H9 (cell line): ENCODE measurements at regions not wholly inside any gene's neighbourhood (a gene's known extent, or its start where the extent isn't known, plus 50 kb on each side); places are given as distances from the start of the nearest gene placed in this dataset.

Experiments used
- DNase-seq: peaks from one replicate; pipeline ENCODE4 v3.0.0-alpha.2; 2017
- H2AFZ ChIP-seq: one replicate; pipeline ENCODE4 v1.6.1; 2013; ENCODE audit warnings: mild to moderate bottlenecking, low read length, control low read depth, moderate library complexity
- H2AK5ac ChIP-seq: 2 replicates; pipeline ENCODE4 v1.6.1; 2013; ENCODE audit warnings: low read length, control low read depth, mixed read lengths; ENCODE audit not compliant: insufficient read length
- H2BK120ac ChIP-seq: one replicate; pipeline ENCODE4 v1.6.1; 2013; ENCODE audit warnings: low read depth, mild to moderate bottlenecking, low read length, control low read depth, inconsistent platforms; ENCODE audit not compliant: poor library complexity, severe bottlenecking
- H2BK12ac ChIP-seq: 2 replicates; pipeline ENCODE4 v1.6.1; 2013; ENCODE audit warnings: low read length, control low read depth, mixed read lengths, low read depth; ENCODE audit not compliant: insufficient read length
- H2BK15ac ChIP-seq: 2 replicates; pipeline ENCODE4 v1.6.1; 2013; ENCODE audit warnings: low read depth, low read length, control low read depth
- H2BK20ac ChIP-seq: one replicate; pipeline ENCODE4 v1.6.1; 2013; ENCODE audit warnings: low read depth, mild to moderate bottlenecking, low read length, control low read depth, inconsistent platforms; ENCODE audit not compliant: poor library complexity, severe bottlenecking
- H2BK5ac ChIP-seq: 2 replicates; pipeline ENCODE4 v1.6.1; 2013; ENCODE audit warnings: low read length, control low read depth, mixed read lengths; ENCODE audit not compliant: insufficient read length
- H3K14ac ChIP-seq: 2 replicates; pipeline ENCODE4 v1.6.1; 2013; ENCODE audit warnings: low read length, control low read depth; ENCODE audit not compliant: insufficient read depth
- H3K18ac ChIP-seq: 2 replicates; pipeline ENCODE4 v1.6.1; 2013; ENCODE audit warnings: low read depth, mild to moderate bottlenecking, mixed read lengths, low read length, control low read depth; ENCODE audit not compliant: insufficient read length
- H3K23ac ChIP-seq: 2 replicates; pipeline ENCODE4 v1.6.1; 2013; ENCODE audit warnings: low read length, control low read depth, mixed read lengths, low read depth; ENCODE audit not compliant: insufficient read length
- H3K23me2 ChIP-seq: 2 replicates; pipeline ENCODE4 v1.6.1; 2013; ENCODE audit warnings: low read depth, mild to moderate bottlenecking, mixed read lengths, low read length, control low read depth; ENCODE audit not compliant: insufficient read length, poor library complexity, severe bottlenecking
- H3K27ac ChIP-seq: 2 replicates; pipeline ENCODE4 v1.5.1; 2013; ENCODE audit warnings: low read length, control low read depth, mixed read lengths, low read depth; ENCODE audit not compliant: insufficient read length
- H3K27me3 ChIP-seq: 2 replicates; pipeline ENCODE4 v1.6.1; 2013; ENCODE audit warnings: low read length, control low read depth, inconsistent platforms; ENCODE audit not compliant: insufficient read depth
- H3K4ac ChIP-seq: 2 replicates; pipeline ENCODE4 v1.6.1; 2013; ENCODE audit warnings: low read depth, mild to moderate bottlenecking, control low read depth, inconsistent platforms, low read length, moderate library complexity
- H3K4me1 ChIP-seq: 2 replicates; pipeline ENCODE4 v1.6.1; 2013; ENCODE audit warnings: low read length, control low read depth, inconsistent platforms; ENCODE audit not compliant: insufficient read depth
- H3K4me2 ChIP-seq: 2 replicates; pipeline ENCODE4 v1.6.1; 2013; ENCODE audit warnings: low read length, control low read depth, mixed read lengths; ENCODE audit not compliant: insufficient read length, insufficient read depth
- H3K56ac ChIP-seq: 2 replicates; pipeline ENCODE4 v1.6.1; 2013; ENCODE audit warnings: low read depth, mild to moderate bottlenecking, mixed read lengths, low read length, control low read depth; ENCODE audit not compliant: insufficient read length
- H3K79me1 ChIP-seq: 2 replicates; pipeline ENCODE4 v1.6.1; 2013; ENCODE audit warnings: low read depth, mild to moderate bottlenecking, moderate library complexity, low read length, control low read depth, inconsistent platforms; ENCODE audit not compliant: insufficient read depth, poor library complexity, severe bottlenecking
- H3K79me2 ChIP-seq: 2 replicates; pipeline ENCODE4 v1.6.1; 2013; ENCODE audit warnings: low read length, control low read depth, inconsistent platforms; ENCODE audit not compliant: insufficient read depth
- H3K9ac ChIP-seq: 2 replicates; pipeline ENCODE4 v1.6.1; 2013; ENCODE audit warnings: low read length, control low read depth, mixed read lengths; ENCODE audit not compliant: insufficient read length; ENCODE audit errors: extremely low read depth
- H3K9me3 ChIP-seq: one replicate; pipeline ENCODE4 v1.6.1; 2013; ENCODE audit warnings: low read depth, low read length, inconsistent platforms; ENCODE audit not compliant: control insufficient read depth
- H3T11ph ChIP-seq: one replicate; pipeline ENCODE4 v1.6.1; 2013; ENCODE audit warnings: mild to moderate bottlenecking, low read length, control low read depth, inconsistent platforms
- H4K20me1 ChIP-seq: one replicate; pipeline ENCODE4 v1.6.1; 2013; ENCODE audit not compliant: control insufficient read depth, insufficient read length, insufficient read depth
- H4K5ac ChIP-seq: 2 replicates; pipeline ENCODE4 v1.6.1; 2013; ENCODE audit warnings: low read depth, mild to moderate bottlenecking, mixed read lengths, low read length, control low read depth; ENCODE audit not compliant: insufficient read length
- H4K8ac ChIP-seq: replicated peaks from 2 replicates; pipeline ENCODE4 v1.6.1; 2013; ENCODE audit warnings: low read length, control low read depth, mixed read lengths, low read depth; ENCODE audit not compliant: insufficient read length
- H4K91ac ChIP-seq: 2 replicates; pipeline ENCODE4 v1.6.1; 2013; ENCODE audit warnings: low read depth, mild to moderate bottlenecking, moderate library complexity, mixed read lengths, low read length, control low read depth; ENCODE audit not compliant: insufficient read length
- H3K27ac Mint-ChIP-seq, 3 experiments: 2 replicates in 2 of 3; 3 replicates in 1 of 3; pipeline ENCODE4 v1.8.0; 2020 to 2021; ENCODE audit warnings: mixed read lengths in 3 of 3, mild to moderate bottlenecking in 1 of 3, moderate library complexity in 1 of 3
- H3K27me3 Mint-ChIP-seq: 2 replicates; pipeline ENCODE4 v1.8.0; 2021; ENCODE audit warnings: low read depth, mild to moderate bottlenecking, moderate library complexity, mixed read lengths
- H3K36me3 Mint-ChIP-seq, 3 experiments: 2 replicates in 2 of 3; 3 replicates in 1 of 3; pipeline ENCODE4 v1.8.0; 2020 to 2021; ENCODE audit warnings: low read depth in 3 of 3, mixed read lengths in 3 of 3; ENCODE audit not compliant: insufficient read depth in 1 of 3
- H3K4me1 Mint-ChIP-seq, 2 experiments: 2 replicates each; pipeline ENCODE4 v1.8.0; 2020; ENCODE audit warnings: mixed read lengths in 2 of 2
- H3K4me3 Mint-ChIP-seq, 2 experiments: 2 replicates in 1 of 2; 3 replicates in 1 of 2; pipeline ENCODE4 v1.8.0; 2020 to 2021; ENCODE audit warnings: mild to moderate bottlenecking in 2 of 2, mixed read lengths in 2 of 2, moderate library complexity in 1 of 2
- H3K9me3 Mint-ChIP-seq, 2 experiments: 2 replicates in 1 of 2; 3 replicates in 1 of 2; pipeline ENCODE4 v1.8.0; 2020; ENCODE audit warnings: mild to moderate bottlenecking in 2 of 2, mixed read lengths in 2 of 2, moderate library complexity in 1 of 2
- WGBS: extraction: QIAGEN DNeasy Blood & Tissue Kit; methylation state at CpG from one replicate; pipeline ENCODE4 v1.1.7; 2013; ENCODE audit warnings: missing lambda C conversion rate, low lambda C conversion rate, mixed read lengths; ENCODE audit not compliant: insufficient read length; ENCODE audit errors: extremely low coverage; 5-methylcytosine and 5-hydroxymethylcytosine counted together
- TF ChIP-seq, protein P1 (sequence below): fragments of 200-600 bp; sonication (generic); conservative IDR thresholded peaks from 3 replicates; pipeline ENCODE4 v1.8.0; 2021; ENCODE audit warnings: antibody characterized with exemption, mild to moderate bottlenecking

DNA sequence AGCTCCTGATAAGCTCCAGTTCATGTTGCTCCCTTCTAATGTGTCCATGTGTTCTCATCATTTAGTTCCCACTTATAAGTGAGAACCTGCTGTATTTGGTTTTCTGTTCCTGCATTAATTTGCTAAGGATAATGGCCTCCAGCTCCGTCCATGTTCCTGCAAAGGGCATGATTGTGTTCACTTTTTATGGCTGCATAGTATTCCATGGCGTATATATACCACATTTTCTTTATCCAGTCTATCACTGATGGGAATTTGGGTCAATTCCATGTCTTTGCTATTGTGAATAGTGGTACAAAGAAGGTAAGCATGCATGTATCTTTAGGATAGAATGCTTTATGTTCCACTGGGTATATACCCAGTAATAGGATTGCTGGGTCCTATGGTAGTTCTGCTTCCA lies 197.2 kb upstream of the ITM2A start:
- H3K9me3 Mint-ChIP-seq = peaks cover 67 to 72% of the 10 kb centered on the region in 2 experiments

More for the DNA sequence above, 197.2 kb upstream of the ITM2A start:
- Histone ChIP-seq H2BK15ac (no peak overlapping the region), H3K9ac (no peak overlapping the region), H4K5ac (no peak overlapping the region), H4K8ac (no peak overlapping the region), H3K56ac (no peak overlapping the region), H2AK5ac (no peak overlapping the region), H3K79me1 (no peaks in the 10 kb centered on the region), H3K4me1 (no peaks in the 10 kb centered on the region), H2BK120ac (no peak overlapping the region), H2BK12ac (no peak overlapping the region), H3K18ac (no peak overlapping the region), H3K9me3 (no peaks in the 10 kb centered on the region), H3T11ph (no peak overlapping the region), H3K27ac (no peak overlapping the region), H3K4me2 (no peak overlapping the region), H3K14ac (no peak overlapping the region), H4K20me1 (no peaks in the 10 kb centered on the region), H3K23me2 (no peaks in the 10 kb centered on the region), H2BK20ac (no peak overlapping the region), H3K4ac (no peak overlapping the region), H2AFZ (no peak overlapping the region), H3K79me2 (no peaks in the 10 kb centered on the region), H3K23ac (no peak overlapping the region), H3K27me3 (no peaks in the 10 kb centered on the region), H2BK5ac (no peak overlapping the region), H4K91ac (no peak overlapping the region)
- Mint-ChIP-seq H3K27ac (no peak overlapping the region), H3K4me1 (no peaks in the 10 kb centered on the region), H3K27me3 (no peaks in the 10 kb centered on the region), H3K4me3 (no peak overlapping the region), H3K36me3 (peaks cover 1 to 7% (median 2%) of the 10 kb centered on the region in 3 experiments; a peak in 6 of 7 replicates)
- WGBS = no CpG with 5 or more reads among the region's 2 CpGs
- TF ChIP-seq, protein P1, sequence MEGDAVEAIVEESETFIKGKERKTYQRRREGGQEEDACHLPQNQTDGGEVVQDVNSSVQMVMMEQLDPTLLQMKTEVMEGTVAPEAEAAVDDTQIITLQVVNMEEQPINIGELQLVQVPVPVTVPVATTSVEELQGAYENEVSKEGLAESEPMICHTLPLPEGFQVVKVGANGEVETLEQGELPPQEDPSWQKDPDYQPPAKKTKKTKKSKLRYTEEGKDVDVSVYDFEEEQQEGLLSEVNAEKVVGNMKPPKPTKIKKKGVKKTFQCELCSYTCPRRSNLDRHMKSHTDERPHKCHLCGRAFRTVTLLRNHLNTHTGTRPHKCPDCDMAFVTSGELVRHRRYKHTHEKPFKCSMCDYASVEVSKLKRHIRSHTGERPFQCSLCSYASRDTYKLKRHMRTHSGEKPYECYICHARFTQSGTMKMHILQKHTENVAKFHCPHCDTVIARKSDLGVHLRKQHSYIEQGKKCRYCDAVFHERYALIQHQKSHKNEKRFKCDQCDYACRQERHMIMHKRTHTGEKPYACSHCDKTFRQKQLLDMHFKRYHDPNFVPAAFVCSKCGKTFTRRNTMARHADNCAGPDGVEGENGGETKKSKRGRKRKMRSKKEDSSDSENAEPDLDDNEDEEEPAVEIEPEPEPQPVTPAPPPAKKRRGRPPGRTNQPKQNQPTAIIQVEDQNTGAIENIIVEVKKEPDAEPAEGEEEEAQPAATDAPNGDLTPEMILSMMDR = no peak
- DNase-seq = no peak
